ENCODE measurements at regions not wholly inside any gene's neighbourhood (a gene's known extent, or its start where the extent isn't known, plus 50 kb on each side); places are given as distances from the start of the nearest gene placed in this dataset.

- TF ChIP-seq ZNF75A (CRISPR knock-in tag; IDR thresholded peaks at IDR 0.05) = no peak
- no peak for TF ChIP-seq RREB1 (CRISPR knock-in tag; IDR thresholded peaks at IDR 0.05)
- no peak for TF ChIP-seq E4F1 (CRISPR knock-in tag; IDR thresholded peaks at IDR 0.05; ENCODE audit: borderline replicate concordance)
- TF ChIP-seq ZNF311 (CRISPR knock-in tag; IDR thresholded peaks at IDR 0.05) = no peak
Observed at GRCh38 chr4:155494037-155494718, 117.4 kb upstream of the MAP9 start (continued).

Data from K562 (cell line).